ENCODE measurements at regions not wholly inside any gene's neighbourhood (a gene's known extent, or its start where the extent isn't known, plus 50 kb on each side); places are given as distances from the start of the nearest gene placed in this dataset.

GRCh38 chrX:20472620-20473258 lies 206.0 kb upstream of the RPS6KA3 start:
- DNase-seq (ENCODE audit: low spot score) = no peak

DNA sequence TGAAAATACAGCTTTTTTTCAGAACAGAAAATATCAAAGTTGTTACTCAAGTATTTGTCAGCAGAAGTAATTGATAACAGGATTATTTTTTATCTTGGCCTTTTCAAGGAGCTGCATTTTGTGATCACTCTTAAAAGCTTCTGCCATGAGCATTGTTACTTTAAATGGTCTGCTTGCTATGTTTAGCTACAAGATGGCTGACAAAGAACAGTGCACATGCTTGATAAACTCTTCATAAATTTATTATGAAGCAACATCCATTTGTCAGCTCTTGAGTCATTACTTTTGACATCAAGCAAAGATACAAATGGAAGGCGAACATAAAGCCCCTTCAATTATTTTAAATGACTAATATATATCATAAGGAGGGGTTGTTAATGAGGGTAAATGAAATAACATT lies 205.4 kb upstream of the RPS6KA3 start:
- no peak for DNase-seq (ENCODE audit: low spot score)

DNA sequence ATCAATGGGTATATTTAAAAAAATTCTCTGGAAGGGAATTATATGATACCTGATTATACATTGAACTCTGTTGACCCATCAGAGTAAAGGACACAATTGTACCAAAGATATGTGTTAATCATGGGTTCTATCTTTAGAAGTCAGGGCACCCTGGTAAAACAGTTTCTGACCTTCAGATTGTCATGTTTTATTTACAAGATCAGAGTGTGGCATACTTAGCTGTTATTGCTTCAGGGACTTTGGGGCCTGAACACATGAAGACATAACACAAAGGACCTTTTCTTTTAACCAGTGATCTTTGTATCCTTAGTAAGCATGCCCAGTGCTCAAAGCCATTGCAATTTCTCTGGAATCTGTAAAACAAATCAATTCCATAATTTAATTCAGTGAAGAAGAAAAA lies 204.8 kb upstream of the RPS6KA3 start:
- DNase-seq (ENCODE audit: low spot score) = no peak

DNA sequence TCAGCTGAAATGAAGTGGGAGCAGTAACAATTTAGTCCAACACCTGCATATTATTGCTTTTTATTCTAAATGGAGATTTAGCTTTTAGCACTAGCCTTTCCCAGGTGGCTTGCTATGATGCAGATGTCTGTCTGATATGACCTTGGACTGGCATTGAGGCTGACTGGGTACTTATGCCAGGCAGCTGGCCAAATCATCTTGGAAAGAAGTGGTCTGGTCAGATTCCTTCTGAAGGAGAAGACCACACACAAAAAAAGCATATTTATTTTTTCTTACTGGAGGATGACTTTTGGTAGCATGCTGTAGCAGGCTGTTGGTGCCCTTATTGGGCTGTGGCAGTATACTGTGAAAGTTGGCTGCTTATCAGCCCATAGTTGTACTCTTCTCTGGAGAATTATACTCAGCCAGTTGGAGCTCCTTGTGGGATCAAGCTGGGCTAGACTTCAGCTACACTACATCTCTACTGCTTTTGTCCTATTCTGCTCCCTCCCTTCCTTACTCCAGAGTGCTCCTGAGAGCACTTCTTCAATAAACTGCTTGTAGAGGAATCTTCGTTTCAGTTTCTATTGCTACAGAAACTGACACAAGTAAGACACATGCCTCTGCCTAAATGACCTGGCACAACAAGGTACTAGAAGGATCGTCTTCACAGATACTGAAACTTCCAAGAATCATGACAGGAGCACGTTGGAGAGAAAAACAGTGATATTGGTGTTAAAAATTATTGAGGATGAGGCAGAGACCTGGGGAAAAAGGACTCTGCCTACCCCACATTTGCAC lies 196.8 kb upstream of the RPS6KA3 start:
- DNase-seq (ENCODE audit: low spot score) = no peak

DNA sequence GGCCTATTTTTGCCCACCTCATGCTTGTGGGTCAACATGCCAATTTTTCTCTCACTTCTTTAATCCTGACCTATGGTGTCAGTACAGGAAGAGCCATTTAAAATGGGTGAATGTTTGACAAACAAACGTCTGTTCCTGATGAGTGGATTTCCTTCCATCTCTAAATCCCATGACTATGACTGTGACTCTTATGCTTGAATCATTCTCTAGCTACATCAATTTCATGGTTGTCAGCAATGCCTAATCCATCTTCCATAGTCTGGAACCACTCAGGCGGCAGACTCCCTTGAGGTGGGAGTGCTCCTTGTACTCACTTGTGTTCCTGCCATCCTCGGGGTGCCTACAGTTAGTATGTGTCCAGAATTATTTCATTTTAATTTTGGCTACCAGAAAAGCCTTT lies 194.9 kb upstream of the RPS6KA3 start:
- DNase-seq (ENCODE audit: low spot score) = no peak

DNA sequence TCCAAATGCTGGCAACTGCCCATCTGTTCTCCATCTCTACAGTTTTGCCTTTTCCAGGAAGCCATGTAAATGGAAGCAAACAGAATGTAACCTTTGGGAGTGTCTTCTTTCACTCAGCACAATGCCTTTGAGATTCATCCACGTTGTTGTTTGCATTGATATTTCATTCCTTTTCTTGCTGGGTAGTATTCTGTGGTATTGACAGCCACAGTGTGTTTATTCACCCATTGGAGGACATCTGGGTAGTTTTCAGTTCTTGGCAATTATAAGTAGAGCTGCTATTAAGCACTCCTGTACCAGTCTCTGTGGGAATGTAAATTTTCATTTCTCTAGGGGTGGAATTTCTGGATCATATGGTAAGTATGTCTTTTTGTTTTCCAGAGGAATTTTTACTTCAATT lies 194.3 kb upstream of the RPS6KA3 start:
- no peak for DNase-seq (ENCODE audit: low spot score)

DNA sequence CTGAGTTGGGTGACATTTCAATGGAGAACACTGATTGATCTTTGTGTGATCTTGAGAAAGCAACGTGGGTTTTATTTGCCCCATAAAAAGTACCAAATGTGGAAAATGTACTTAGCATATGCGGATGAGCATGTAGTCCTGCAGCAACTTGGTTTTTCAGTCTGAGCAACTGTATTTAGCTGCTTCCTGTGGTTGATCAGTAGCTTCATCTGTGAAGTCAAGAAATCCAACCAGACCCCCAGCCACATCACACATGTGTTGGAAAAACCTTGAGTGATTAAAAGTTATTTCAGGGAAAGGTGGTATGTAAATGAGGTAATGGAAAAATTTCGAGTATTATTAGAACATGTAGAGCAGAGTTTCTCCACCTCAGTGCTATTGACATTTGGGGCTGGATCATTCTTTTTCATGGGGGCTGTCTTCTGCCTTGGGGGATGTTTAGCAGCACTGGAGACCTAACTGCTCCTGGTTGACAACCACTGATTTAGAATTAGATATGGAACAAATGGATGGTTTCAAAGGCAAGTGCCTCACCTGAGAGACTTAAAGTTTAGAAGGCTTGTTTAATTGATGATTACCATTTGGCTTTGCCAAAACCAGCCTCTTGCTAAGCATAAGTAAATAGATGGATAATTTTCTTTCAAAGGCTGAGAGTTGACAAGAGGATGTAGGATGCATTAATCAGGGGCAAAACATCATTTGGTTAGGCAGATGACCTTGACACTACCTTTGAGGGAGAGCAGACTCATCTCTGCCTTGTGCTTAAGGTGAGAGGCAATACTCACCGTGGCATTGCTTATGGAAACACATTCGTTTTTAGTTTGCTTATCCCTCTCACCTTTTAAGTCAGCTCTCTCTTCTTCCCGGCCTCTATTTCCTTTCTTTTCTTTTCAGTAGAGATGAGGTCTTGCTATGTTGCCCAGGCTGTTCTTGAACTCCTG lies 193.0 kb upstream of the RPS6KA3 start:
- no peak for DNase-seq (ENCODE audit: low spot score)

DNA sequence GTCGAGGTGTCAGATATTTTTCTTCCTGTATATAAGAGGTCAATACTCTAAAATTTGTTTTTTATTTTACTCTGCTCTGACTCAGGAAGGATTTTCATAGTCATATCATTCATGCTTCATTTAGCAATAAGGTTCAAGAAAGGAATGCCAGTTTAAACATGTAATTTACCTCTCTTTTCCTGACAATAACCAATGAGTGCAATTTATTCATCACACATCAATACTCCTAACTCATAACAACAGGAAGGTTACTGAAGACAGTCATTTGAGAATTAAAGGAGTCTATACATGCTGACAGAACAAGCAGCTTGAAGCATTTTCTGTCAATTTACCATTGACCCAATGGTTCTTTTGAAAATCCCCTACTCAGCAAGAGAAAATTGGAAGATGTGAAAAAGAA lies 190.3 kb upstream of the RPS6KA3 start:
- no peak for DNase-seq (ENCODE audit: low spot score)

DNA sequence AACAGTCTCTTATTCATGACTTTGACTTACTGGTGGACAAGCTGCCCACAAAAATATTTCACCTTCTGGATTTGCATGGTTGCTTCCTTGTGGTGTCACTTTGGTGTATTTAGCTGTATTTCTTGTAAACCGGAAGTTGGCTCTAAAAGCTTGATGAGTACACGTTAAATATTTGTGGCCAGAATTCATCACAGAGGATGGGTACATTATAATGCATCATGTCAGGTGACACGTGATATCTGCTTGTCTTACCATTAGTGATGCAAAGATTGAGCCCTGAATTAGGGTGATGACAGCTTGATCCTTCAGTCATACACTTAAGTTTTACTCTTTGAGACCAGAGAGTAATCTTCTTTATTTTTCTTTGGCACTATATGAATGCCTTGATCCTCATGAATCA lies 188.3 kb upstream of the RPS6KA3 start:
- no peak for DNase-seq (ENCODE audit: low spot score)

GRCh38 chrX:20454117-20454516 lies 187.4 kb upstream of the RPS6KA3 start:
- no peak for DNase-seq (ENCODE audit: low spot score)

DNA sequence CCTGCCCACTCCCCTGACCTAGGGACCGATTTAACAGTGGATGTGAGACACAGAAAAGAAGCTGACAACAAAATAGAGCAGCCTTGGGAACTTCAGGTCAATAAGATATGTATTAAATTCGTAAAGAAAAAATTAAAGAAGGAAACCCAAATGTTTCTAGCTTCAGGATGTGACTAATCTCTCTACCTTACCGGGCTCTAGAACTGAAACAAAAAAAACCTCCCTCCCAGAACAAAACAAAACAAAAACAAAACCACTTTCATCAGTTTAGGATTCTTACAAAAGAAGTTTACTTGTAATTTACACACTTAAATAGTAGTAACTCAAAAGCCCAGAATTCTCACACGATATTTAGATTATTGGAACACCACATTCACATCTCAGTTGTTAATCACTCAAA lies 185.8 kb upstream of the RPS6KA3 start:
- no peak for DNase-seq (ENCODE audit: low spot score)

- no peak for DNase-seq (ENCODE audit: low spot score)
These were observed 185.2 kb upstream of the RPS6KA3 start for GRCh38 chrX:20451929-20452328.

DNA sequence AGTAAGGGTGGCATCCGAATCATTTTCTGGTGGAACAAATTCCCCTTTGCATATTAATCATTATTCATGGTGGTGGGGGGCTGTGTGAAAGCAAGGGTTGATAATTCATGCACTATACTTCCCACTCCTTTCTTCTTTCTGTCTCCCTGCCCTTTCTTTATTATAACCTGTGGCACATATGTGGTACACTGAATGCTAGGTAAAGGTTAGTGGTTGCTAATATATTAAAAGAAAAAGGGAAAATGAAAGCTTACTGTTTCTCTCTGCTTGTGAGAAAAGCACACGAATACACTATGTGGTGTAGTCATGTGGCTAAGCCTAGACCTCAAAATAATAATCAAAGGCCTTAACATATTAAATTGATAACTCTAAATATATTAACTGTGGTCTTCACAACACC lies 178.4 kb upstream of the RPS6KA3 start:
- DNase-seq (ENCODE audit: low spot score) = no peak

DNA sequence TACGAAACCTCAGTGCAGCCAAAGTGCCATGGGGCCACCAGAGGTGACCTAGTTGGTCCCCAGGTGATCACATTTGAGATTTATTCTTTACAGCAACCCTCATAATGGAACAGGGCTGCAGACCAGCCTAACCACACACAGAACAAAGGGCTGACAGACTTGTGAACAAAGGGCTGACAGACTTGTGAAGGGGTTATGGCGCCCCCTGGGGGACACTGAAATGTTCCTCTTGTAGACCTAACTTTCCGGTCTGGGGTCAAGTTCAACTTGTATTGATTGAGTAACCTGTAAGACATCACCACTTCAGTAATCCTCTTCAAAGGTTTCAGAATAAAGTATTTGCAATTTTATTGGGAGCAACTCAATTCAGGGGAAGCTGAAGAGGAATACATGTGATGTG lies 175.9 kb upstream of the RPS6KA3 start:
- peak; percentile 73 for DNase-seq (ENCODE audit: low spot score)

GRCh38 chrX:20441123-20441522 lies 174.4 kb upstream of the RPS6KA3 start:
- DNase-seq (ENCODE audit: low spot score) = no peak

DNA sequence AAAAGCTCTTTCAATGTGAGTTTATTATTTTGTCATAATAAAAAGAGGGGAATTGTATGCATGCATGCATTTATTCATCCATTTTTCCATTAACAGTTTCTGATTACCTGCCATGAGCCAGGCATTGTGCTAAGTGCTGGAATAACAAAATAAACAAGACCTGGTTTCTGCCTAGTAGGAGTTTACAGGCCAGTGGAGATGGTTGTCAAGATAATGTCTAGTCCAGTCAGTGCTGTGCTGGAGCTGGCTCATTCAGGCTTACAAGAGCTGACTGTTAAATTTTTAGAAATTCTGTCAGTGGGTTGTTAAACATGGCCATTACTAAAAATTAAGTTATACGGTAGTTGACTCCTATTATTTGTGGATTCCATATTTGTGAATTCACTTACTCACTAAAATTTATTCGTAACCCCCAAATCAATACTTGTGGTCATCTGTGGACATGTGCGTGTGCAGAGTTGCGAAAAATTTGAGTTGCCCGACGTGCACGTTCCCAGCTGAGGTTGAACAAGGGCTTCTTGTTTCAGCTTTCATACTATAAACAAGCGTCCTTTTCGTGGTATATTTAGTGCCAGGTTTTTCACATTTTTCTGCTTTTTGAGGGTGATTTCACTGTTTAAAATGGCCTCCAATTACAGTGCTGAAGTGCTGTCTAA lies 172.3 kb upstream of the RPS6KA3 start:
- DNase-seq (ENCODE audit: low spot score) = no peak

DNA sequence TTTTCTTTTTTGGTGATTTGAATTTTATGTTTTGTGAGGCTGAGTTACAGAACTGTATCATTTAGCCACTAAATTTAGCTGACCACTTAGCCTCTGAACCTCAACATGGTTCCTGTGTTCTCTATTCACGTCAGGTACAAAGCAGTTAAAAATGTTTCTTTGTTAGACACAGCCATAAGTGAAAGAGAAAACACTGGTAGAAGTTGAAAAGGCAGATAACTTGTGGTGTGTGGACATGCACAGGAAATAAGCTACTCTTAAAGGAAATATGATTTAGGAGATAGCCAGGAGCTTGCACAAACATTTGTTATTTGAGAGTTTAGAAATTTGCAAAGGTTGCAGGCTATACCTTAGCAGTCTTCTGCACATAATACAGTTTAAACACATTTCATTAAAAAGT lies 171.0 kb upstream of the RPS6KA3 start:
- no peak for DNase-seq (ENCODE audit: low spot score)

GRCh38 chrX:20435913-20436312 lies 169.2 kb upstream of the RPS6KA3 start:
- DNase-seq (ENCODE audit: low spot score) = no peak

DNA sequence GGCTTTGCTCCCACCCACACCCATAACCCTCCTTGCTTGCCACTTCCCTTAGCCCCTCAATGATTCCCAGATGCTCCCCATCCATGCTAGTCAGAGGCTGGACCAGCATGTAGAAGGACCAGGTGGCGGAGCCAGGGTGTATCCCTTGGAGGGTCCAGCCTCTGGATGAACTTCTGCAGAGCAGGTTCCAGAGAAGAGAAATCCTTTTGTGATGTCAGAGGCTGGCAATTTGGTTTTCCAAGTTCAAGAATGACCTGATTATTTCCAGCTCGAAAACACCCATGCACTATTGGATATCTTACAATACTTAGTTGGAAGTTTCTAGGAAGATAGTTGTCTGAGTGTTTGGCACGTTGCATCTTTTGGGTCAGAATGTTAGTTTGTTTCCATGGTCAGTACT lies 168.3 kb upstream of the RPS6KA3 start:
- DNase-seq (ENCODE audit: low spot score) = no peak

- no peak for DNase-seq (ENCODE audit: low spot score)
These were observed 166.7 kb upstream of the RPS6KA3 start for GRCh38 chrX:20433388-20433775.

GRCh38 chrX:20432746-20433387 lies 166.2 kb upstream of the RPS6KA3 start:
- DNase-seq (ENCODE audit: low spot score) = no peak

DNA sequence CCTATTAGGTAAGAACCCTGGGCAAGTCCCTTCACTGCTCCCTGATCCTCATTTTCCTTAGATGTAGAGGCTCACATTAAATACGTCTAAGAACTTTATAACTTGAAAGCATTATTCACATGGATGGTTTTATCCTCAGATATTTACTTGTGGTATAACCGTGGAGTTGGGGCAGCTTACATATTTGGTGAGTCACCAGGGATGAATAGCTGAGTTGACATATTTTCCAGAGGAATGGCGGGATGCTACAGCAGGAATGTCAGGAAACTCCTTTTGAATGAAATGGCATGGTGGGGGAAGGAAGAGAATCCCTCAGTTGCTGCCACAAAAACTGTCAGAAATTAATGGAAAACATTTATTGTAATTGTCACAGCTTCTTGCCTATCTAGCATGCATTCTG lies 165.3 kb upstream of the RPS6KA3 start:
- no peak for DNase-seq (ENCODE audit: low spot score)
